GM12892 (cell line): ENCODE measurements at regions not wholly inside any gene's neighbourhood (a gene's known extent, or its start where the extent isn't known, plus 50 kb on each side); places are given as distances from the start of the nearest gene placed in this dataset.

Experiments used
- POLR2A ChIP-seq: IDR thresholded peaks from 2 replicates; pipeline ENCODE4 v1.6.1; 2011; ENCODE audit warnings: low read depth, low read length, control low read depth
- POLR2AphosphoS5 ChIP-seq: IDR thresholded peaks from 2 replicates; pipeline ENCODE4 v1.6.1; 2011; ENCODE audit warnings: low read depth, low read length, control low read depth

- TF ChIP-seq POLR2A (no peak), POLR2AphosphoS5 (no peak)
Measured at GRCh38 chr5:109917966-109918365, 228.2 kb downstream of the MAN2A1 start.
